SK-N-DZ (cell line): ENCODE measurements at regions not wholly inside any gene's neighbourhood (a gene's known extent, or its start where the extent isn't known, plus 50 kb on each side); places are given as distances from the start of the nearest gene placed in this dataset.
"Not testable (repeated sequence)": the region's sequence is repeated elsewhere in the genome, so short reads cannot be mapped to it uniquely, and the experiment has no call there.

Experiments
- DNase-seq: peaks from one replicate; pipeline ENCODE4 v3.0.0-alpha.2; 2015; ENCODE audit warnings: low spot score

DNA sequence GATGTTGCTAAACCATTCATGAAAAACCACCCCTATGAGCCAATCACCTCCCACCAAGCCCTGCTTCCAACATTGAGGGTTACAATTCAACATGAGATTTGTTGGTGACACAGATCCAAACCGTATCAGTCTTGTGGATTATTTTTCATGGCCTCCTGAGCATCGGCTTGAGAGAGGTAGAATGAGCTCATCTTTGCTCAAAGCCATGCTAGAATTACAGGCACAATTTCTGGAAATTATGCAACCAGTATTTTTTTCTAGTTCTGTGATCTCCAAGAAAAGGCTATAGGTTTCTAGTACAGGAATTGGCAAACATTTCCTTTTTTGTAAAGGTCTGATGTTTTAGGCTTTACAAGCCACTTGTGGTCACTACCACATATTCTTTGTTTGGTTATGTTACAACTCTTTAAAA lies 219.4 kb downstream of the DUSP10 start:
- no peak for DNase-seq

DNA sequence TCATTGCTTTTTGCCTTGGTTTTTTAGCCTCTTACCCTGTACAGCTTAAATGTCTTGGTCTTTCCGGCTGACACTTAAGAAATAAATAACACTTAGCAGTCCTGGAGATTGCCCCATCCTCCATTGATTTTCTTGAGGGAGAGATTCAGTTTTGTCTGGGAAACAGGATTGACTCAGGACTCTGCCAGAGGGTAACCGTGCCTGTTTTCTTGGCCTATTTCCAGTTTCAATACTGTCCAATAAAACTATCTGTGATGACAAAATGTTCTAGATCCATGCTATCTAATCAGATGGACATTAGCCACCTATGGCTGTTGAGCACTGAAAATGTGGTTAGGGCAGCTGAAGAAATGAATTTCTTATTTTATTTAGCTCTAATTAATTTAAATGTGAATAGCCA lies 216.1 kb downstream of the DUSP10 start:
- no peak for DNase-seq

DNA sequence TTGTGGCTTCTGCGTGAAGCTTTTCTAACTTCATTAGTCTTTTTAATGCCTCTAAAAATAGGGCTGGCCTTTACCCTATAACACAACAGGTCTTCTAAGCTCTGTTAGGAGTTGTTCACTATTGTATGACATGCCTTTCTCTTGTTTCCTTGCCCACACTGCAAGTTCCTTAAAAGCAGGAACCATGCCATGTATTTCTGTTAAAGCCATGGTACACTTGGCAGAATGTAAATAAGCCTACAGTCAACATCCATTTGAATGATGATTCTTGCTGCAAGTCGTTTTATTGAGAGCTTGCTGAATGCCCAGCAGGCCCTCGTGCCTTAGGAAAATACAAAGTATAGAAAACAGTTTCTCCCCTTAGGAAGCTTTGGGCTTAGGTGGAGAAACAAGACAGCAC lies 214.6 kb downstream of the DUSP10 start:
- no peak for DNase-seq

DNA sequence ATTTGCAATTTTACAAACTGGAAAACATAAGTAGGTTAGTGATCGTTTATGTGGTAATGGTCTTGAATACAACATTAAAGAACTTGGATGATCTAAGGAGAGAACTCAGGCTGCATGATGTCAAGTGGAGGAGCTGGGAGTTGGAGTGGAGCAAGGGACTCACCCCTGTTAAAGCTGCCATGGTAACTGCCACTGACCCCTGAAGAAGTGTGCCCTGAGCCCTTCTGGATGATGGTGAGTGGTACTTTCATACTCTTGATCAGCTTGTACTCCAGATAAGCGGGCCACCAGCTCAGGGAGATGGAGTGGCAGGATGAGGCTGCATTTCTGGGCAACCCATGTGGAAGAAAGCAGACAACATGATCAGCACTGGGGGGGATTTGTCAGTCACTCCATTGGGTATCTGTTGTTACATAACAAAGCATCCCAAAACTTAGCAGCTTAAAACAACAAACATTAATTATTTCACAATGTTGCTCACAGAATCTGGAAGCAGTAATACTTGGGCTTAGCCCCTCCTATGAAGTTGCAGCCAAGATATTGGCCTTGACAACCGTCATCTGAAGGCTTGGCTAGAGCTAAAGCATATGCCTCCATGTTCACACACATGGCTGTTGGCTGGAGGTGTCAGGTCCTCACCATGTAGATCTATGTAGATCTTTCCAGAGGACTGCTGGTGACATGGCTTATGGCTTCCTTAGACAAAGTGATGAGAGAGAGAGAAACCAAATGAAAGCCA lies 213.8 kb downstream of the DUSP10 start:
- no peak for DNase-seq

DNA sequence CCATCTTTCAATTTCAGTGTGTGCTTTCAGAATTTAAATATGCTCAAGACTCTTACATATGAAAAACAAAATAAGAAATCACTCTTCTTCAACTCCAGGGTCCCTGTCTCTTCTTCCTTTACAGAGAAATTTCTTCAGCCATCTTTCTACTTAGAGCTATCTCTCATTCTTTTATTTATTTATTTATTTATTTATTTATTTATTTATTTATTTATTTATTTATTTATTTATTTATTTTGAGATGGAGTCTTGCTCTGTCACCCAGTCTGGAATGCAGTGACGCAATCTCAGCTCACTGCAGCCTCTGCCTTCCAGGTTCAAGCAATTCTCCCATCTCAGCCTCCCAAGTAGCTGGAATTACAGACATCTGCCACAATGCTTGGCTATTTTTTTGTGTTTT lies 211.7 kb downstream of the DUSP10 start:
- not testable (repeated sequence) for DNase-seq

DNA sequence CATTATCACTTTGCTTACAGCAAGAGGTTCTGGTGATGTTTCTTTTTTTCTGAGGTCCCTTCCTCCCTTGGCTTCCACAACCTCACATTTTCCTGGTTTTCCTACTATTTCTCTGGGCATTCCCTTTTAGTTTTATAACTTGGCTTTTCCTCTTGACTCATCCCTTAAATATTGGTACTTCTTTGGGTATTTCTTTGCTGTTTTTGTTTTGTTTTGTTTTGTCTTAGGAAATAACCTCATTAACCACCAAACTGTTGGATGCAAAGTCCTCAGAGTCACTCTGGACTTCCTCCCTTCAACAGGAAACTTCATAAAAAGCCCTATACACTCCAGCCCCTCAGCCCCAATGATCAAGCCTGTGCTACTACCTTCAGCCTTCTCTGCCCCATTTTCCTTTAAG lies 211.1 kb downstream of the DUSP10 start:
- DNase-seq = no peak

DNA sequence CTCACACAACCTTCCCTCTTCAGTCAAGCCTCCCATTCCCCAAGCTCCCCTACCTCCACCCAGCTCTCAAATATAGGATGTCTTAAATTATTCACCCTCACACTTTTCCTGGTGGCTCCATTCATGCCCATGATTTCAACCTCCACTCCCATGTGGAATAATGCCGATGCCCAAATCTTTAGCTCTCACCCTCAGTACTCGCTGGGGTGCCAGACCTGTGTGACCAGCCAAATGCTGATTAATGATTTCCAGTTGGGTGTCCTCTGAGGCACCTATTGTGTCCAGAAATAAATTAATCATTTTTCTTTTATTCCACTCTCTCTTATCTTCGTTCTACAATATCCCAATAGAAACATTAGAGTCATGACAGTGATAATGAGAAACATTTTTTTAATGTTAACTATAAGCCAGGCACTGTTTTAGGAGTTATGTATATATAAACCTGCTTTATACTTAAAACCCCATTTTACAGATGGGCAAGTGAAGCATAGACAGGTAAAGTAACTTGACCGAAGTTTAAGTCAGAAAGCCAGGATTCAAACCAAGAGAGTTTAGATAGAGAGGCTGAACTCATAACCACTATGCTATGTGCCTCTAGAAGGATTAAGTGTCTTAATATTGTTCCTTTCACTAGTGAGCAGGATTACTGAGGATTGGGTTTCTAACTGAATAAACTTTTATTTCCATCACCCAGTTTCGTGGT lies 209.7 kb downstream of the DUSP10 start:
- no peak for DNase-seq

DNA sequence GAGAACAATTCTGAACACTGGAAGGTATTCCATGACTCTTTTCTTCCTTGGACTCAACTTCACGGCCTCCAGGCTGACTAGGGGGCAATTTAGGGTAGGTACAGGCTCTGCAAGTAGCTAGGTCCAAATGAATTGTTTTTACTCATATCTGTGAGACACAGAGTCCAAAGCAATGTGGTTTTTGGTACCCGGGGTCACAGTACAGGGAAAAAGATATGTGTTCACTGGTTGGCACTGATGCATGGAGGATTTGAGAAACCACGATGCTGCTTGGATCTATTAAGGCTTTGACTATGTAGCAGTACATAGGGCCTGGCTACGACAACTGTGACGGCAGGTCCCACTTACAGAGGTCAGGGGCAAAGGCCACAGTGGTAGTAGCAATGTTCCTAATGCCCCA lies 200.6 kb downstream of the DUSP10 start:
- no peak for DNase-seq

DNA sequence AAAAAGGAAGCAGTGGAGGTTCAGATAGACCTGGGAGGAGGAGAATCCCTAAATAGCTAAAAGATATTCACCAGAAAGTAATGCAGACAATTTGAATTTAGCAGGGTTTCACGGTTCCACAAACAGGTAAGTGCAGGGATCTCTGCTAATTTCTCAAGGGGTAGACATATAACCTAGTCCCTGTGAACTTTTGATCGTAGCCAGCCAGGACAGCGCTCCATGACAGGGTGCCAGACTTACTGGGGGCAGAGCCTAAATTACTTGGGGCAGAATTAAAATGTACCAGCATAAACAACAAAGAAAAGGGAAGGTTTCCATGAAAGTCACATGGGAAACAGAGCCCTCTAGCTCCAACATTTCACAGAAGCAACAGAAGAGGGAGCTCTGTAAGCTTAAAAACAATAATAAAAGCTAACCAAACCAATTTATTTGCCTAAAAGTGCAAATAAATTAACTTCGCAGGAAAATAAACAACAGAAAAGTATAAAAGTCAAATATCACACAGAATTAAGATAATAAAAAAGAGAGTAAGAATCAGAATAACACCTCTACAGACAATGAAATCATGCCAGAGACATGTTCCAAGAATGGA lies 198.3 kb downstream of the DUSP10 start:
- no peak for DNase-seq

DNA sequence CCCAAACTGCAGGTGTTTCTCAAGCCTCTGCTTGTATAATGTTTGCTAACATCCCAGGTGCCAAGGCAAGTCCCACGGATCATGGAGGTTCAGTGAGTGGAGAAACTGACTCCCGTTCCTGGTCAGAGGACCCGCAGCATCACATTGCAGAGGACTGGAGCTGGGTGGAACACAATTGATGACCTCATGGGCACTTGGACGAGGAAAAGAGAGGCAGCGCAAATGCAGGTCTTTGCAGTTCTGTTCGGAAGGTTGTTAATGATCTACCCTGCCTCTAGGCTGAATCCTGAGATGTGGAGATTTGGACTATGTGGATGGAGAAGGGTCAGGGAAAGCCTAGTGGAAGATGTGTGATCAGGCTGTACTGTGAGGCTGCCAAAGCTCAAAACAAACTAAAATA lies 192.9 kb downstream of the DUSP10 start:
- DNase-seq = no peak

DNA sequence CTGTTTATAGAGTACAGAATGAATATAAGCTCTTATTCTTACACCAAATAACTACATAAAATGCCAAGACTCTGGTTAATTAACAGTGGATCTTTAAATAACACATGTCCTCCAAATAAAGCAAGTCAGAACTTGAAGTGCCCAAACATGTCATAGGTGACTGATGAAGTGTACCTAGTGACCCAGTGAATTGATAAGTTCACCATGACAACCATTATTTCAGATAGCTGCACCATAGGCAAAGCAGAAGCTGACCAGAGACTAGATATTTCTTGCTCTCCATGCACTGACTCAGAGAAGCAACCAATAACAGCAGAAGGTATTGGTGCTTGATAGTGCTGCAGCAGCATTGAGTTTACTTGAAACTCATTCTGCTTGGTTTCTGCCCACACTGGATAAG lies 192.1 kb downstream of the DUSP10 start:
- DNase-seq = no peak

DNA sequence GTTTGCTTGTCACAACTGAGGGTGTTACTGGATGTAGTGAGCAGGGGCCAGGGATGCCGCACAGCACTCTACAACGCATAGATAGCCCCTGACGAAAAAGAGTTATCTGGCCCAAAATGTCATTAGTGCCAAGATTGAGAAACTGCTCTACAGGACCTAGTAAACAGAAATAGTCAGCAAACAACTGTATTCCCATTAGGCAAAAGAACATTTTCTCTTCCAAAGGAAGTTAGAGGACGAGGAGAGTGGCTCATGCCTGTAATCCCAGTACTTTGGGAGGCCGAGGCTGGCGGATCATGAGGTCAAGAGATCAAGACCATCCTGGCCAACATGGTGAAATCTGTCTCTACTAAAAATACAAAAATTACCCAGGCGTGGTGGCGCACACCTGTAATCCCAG lies 189.1 kb downstream of the DUSP10 start:
- not testable (repeated sequence) for DNase-seq

DNA sequence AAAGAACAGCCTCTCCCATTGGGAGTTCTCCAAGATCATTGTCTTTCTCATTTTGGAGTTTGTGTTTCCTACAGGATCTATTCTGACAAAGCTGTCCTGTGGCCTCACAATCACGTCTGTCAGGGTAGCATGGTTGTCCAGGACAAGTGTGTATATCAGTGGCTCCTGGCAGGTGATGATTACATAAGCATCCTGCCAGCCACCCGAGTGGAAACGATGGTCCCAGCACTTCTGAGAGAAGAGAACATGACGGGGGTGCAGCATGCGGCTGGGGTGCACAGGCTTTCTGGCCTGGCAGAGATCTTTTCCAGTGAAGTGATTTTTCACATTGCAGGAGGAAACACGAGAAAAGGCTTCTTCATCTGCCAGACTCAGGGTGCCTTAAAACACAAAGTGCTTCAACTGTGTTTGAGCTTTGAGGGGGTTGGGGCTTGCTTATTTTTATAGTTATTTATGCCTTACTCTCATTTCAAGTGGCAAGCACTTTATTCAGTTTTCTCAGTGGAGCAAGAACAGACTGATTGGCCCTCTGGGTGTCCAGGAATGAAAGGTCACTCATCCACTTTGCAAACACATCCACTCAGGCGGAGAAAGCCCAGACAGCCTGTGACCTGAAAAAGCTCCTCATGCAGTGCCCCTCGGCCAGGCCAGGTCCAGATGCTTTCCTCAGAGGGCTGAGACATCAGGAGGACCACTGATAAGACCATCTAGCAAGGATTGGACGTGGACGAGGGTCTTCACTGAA lies 186.0 kb downstream of the DUSP10 start:
- DNase-seq = no peak

DNA sequence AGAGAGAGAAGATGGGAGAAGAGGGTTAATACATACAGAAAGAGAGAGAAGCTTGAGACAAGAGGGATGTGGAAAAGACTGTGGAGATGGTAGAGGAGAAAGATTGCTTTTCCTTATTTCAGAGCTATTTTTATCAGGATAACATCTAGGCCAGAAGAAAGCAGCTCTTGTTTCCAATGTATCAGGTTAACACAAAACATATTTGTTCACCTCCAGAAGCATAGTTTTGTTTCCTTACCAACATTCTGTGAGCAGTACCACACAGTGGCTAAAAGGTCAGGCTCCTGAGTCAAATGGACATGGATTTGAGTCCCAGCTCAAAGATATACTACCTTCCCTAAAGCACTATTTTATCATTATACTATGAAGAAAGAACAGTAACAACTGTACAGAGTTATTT lies 185.5 kb downstream of the DUSP10 start:
- no peak for DNase-seq

DNA sequence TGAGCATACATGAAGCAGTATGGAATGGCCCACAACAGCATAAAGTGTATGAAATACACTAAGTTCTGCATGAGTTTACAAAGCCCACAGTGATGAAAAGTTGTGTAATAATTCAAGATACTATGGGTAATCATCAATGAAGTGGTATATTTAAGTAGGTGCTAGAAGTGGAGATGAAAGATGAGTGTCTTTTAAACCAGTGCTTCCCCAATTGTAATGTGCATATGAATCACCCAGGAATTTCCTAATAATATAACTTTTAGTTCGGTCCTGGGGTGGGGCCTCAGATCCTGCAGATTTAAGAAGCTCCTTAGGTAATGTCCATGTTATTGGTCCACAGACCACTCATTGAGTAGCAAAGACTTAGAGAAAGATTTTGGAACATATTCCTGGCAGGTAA lies 184.9 kb downstream of the DUSP10 start:
- no peak for DNase-seq

DNA sequence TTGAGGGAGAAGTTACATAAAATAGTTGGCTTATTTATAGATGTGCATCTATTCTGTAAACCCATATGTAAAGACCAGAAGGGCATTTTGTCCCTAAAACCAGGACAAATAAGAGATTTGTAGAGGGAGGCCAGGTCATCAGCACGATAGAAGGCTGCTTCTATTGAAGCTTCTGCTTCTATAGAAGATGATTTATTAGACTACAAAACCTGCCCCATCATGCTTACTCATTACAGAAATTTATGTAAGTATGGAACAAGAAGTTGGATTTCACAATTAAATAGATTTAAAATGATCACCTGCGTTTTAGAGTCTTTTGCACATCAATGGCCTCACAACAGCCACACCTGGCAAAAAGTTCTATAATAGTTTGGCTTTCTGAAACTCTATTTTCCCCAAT lies 183.5 kb downstream of the DUSP10 start:
- no peak for DNase-seq

DNA sequence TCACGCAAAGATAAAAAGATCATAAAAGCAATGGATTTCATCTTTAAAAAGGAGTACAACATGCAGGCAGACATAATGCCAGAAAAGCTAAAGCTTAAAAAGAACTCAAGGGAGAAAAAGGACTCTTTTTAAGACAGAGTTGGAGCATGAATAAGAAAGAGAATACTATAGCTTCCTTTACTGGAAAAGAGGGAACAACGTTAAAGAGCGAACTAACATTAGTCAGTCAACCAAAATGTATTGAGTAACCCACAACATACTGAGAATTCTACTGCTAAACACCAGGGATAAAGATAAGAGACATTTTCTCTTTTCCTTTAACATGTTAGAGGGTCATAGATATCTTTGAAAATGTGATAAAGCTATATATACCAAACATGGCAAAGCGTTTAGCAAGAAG lies 182.0 kb downstream of the DUSP10 start:
- DNase-seq = no peak

DNA sequence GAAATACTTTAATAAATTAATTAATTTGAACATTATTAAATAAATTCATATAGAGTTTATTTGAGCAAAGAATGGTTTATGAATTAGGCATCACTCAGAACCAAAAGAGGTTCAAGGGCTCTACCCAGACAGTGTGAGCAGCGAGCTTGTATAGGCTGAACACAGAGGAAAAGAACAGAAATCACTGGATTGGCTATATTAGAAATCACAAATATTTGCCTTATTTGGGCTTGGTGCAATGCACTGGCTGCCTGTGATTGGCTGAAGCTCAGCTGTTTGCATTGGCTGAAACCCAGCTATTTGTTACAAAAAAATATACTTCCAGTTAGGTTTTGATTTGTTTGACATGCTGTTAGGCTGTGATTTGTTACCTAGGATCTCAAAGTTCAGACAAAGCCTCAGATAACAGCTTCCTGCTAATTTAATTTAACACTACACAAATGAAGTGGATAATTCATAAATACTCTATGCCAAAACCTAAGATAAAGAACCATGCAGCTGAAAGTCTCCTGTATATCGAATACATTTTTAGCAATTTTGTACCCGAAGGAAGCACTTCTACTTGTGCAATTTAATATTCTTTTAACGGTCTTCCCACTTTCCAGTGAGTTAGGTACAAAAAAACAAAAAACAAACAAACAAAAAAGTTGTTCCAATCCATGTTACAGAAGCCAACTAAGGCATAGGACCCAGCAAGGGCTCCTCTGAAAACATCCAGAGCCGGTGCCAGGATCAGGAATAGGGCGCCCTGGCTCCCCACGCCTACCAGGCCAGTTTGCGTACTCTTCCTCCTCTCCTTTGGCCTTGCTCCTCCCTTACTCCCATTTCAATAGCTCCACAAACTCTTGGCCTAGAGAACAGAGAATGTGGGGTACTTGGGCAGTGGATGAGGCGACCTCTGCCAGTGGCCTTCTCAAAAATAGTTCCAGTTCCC lies 179.1 kb downstream of the DUSP10 start:
- DNase-seq = peak; percentile 5

DNA sequence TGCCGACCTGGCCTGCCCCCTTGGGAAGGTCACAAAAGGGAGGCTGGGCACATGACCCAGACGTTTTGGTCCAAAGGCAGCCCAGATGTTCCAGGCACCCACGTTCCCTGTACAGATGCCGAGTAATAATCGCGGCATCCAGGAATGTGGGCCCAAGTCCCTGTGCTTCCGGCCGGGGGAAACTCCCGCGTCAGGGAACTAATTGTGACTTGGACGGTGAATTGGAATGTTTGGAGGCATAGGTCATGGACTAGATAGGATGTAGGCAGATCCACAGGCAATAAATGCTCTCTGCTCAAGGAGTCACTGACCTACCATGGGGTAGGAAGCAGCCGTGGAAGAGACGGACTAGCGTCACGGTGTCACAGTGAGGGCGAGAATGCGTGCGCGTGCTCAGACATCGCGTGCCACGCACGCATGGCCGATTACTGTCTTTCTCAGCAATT lies 178.4 kb downstream of the DUSP10 start:
- no peak for DNase-seq

DNA sequence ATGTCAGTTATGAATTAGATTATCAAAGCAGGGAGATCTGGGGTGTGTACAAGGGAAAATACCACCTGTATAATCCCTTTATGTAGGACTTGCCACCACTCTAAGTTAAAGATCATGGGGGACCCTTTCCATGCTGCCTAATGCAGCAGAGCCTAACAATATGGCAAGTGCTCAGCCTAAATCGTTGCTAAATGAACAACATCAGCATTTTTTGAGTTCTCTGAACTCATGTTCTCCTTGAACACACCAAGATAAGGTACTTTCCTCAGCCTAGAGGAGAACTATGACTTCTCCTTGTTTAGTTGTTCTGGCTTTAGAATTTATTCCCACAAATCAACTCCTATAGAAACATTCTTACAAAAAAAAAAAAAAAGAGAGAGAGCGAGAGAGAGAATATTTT lies 177.0 kb downstream of the DUSP10 start:
- no peak for DNase-seq

DNA sequence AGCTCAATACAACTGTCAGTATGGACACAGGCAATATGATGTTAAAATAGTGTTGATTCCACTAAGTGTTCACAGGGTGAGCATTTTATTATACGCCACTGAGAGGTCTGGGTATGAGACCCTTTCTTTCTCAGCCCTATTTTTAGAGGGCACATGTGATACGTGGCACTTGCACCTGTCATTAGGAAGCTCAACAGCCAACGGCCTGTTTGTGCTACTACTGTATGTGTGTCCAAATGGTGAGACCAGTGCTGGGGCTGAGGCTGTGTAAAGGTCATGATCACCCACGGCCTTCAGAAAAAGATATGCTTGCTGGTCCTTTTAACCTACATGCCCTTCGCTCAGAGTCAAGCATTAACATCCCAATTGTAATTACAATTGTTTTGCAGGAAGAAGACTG lies 176.2 kb downstream of the DUSP10 start:
- no peak for DNase-seq
